ENCODE measurements at regions not wholly inside any gene's neighbourhood (a gene's known extent, or its start where the extent isn't known, plus 50 kb on each side); places are given as distances from the start of the nearest gene placed in this dataset.

DNA sequence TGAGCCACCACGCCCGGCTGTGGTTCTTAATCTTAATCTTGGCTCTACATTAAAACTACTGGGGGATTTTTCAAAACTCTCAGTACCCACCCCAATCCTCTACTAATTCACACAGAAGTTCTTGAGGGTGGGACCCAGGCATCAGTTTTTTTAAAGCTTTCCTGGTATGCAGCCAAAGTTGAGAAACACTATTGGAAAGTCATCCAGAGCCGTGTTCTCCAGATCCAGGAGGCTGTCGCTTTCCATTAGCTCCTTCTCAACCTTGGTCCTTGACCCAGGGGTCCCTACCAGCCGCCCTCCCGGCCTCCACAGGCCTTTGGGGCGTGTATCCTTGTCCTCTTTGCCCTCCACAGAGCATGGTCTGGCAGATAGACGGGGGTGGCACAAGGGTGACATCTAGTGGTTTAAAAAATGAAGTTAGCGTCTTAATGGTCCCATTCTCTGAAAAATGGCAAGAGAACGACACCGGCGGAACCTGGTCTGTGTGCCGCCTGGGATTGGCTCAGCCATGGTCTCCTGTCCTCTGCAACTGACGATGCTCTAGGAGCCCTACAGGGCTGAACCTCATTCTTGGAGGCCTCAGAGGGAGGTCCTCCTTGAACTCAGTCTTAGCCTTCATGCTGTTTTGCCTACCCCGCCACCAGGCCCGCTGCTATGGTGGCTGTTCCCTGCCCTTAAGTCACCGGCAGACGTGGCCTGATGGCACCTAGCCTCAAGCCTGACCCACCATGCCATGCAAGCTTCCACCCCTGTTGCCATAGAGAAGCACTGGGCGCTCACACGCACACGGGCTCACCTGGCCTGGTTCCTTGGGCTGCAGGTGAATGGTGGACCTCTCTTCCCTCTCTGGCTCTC lies 152.0 kb upstream of the SYN3 start:
- Histone ChIP-seq H3K27me3 (peaks cover 0 to 18% (median 0%) of the 10 kb centered on the region in 4 donors), H3K36me3 (no peaks in the 10 kb centered on the region), H3K27ac (replicated peaks in 1 of 4) (no peak overlapping the region), H3K4me3 (no peak overlapping the region), H3K4me1 (no peaks in the 10 kb centered on the region), H3K9me3 (no peaks in the 10 kb centered on the region)
- WGBS: 52% methylated on average over 16 of the region's 21 CpGs
- DNase-seq (ENCODE audit: extremely low spot score): no peak
- TF ChIP-seq, protein P1, sequence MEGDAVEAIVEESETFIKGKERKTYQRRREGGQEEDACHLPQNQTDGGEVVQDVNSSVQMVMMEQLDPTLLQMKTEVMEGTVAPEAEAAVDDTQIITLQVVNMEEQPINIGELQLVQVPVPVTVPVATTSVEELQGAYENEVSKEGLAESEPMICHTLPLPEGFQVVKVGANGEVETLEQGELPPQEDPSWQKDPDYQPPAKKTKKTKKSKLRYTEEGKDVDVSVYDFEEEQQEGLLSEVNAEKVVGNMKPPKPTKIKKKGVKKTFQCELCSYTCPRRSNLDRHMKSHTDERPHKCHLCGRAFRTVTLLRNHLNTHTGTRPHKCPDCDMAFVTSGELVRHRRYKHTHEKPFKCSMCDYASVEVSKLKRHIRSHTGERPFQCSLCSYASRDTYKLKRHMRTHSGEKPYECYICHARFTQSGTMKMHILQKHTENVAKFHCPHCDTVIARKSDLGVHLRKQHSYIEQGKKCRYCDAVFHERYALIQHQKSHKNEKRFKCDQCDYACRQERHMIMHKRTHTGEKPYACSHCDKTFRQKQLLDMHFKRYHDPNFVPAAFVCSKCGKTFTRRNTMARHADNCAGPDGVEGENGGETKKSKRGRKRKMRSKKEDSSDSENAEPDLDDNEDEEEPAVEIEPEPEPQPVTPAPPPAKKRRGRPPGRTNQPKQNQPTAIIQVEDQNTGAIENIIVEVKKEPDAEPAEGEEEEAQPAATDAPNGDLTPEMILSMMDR (IDR thresholded peaks at IDR 0.05): peak in 1 of 3 experiments; percentile 43
- TF ChIP-seq POLR2A (IDR thresholded peaks at IDR 0.05; ENCODE audit: low read depth): no peak
- intact Hi-C loops (cut with DNase I): no loop called here

DNA sequence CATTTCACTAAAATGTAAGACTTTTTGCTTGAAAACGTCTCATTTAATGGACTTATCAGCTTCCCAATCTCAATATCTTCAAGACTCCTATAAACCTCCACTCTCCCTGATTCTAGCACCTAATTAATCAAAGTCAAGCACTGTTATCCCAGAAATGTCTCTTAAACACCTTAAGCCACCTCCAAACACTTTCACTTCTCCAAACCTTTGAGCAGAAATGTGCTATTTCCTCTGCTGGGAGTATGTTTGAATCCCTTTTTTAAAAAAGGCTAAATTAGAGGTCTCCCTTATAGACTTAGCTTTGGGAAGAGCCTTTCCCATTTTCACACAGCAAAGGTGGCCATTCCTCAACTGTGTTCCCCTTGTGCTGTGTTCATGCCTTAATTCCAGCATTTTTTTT lies 146.2 kb upstream of the SYN3 start:
- Histone ChIP-seq H3K9me3 (no peaks in the 10 kb centered on the region), H3K4me3 (no peak overlapping the region), H3K36me3 (no peaks in the 10 kb centered on the region), H3K27ac (replicated peaks in 1 of 4) (no peak overlapping the region), H3K27me3 (peaks cover 0 to 14% (median 0%) of the 10 kb centered on the region in 4 donors), H3K4me1 (peaks cover 0 to 7% (median 0%) of the 10 kb centered on the region in 4 donors)
- TF ChIP-seq POLR2AphosphoS5 (IDR thresholded peaks at IDR 0.05) (no peak), POLR2A (IDR thresholded peaks at IDR 0.05; ENCODE audit: low read depth) (no peak), EP300 (IDR thresholded peaks at IDR 0.05) (no peak)
- TF ChIP-seq, protein P1 (IDR thresholded peaks at IDR 0.05): no peak
- WGBS: 11% methylated on average over 1 of the region's 1 CpG
- intact Hi-C loops (cut with DNase I): no loop called here
- DNase-seq (ENCODE audit: extremely low spot score): no peak

GRCh38 chr22:33202455-33202854 lies 144.3 kb upstream of the SYN3 start:
- no peaks in the 10 kb centered on the region for H3K9me3 ChIP-seq
- no peak overlapping the region for H3K27ac ChIP-seq (replicated peaks in 1 of 4)
- intact Hi-C loops (cut with DNase I): no loop called here
- TF ChIP-seq EP300 (IDR thresholded peaks at IDR 0.05): no peak
- TF ChIP-seq, protein P1 (IDR thresholded peaks at IDR 0.05): no peak
- TF ChIP-seq POLR2AphosphoS5 (IDR thresholded peaks at IDR 0.05): no peak
- TF ChIP-seq POLR2A (IDR thresholded peaks at IDR 0.05; ENCODE audit: low read depth): no peak
- 33% methylated on average over 1 of the region's 1 CpG for WGBS
- no peak for DNase-seq (ENCODE audit: extremely low spot score)
- H3K36me3 ChIP-seq: no peaks in the 10 kb centered on the region
- peaks cover 0 to 11% (median 0%) of the 10 kb centered on the region in 4 donors for H3K27me3 ChIP-seq
- peaks cover 0 to 7% (median 0%) of the 10 kb centered on the region in 4 donors for H3K4me1 ChIP-seq
- H3K4me3 ChIP-seq: no peak overlapping the region

DNA sequence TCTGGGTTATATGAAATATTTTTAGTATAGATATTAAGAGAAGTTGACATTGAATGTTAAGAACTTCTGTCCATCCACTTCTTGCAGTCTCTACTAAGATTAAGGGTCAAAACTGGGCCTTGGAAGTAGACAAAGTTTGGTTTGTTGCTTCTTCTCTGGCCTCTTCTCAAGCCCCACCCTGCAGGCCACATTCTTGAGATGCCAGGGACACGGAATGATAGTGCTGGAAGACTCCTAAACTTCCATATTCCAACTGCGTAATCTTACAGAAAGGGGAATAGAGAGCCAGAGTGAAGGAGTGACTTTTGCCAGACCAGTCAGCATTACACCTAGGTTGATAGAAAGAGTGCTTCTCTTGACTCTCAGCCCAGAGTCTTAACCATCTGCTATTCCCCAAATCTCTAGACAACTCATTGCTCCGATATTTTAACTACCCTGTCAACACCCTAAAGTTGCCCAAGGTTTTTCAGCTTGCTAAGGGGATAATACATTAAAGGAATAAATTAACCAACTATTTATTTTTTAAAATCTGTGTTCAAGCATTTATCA lies 136.4 kb upstream of the SYN3 start:
- Histone ChIP-seq H3K27ac (replicated peaks in 1 of 4) (no peak overlapping the region), H3K4me1 (no peaks in the 10 kb centered on the region), H3K27me3 (no peaks in the 10 kb centered on the region), H3K9me3 (no peaks in the 10 kb centered on the region), H3K36me3 (no peaks in the 10 kb centered on the region), H3K4me3 (no peak overlapping the region)
- 71% methylated on average over 3 of the region's 3 CpGs for WGBS
- TF ChIP-seq POLR2AphosphoS5 (IDR thresholded peaks at IDR 0.05) (no peak), POLR2A (IDR thresholded peaks at IDR 0.05; ENCODE audit: low read depth) (no peak), EP300 (IDR thresholded peaks at IDR 0.05) (no peak)
- TF ChIP-seq, protein P1 (IDR thresholded peaks at IDR 0.05): no peak
- intact Hi-C loops (cut with DNase I): no loop called here
- no peak for DNase-seq (ENCODE audit: extremely low spot score)
